ENCODE measurements at regions not wholly inside any gene's neighbourhood (a gene's known extent, or its start where the extent isn't known, plus 50 kb on each side); places are given as distances from the start of the nearest gene placed in this dataset.

GRCh38 chr14:27123162-27123561, 525.3 kb upstream of the NOVA1 start:
- no peak for DNase-seq

GRCh38 chr14:27127838-27128237, 530.0 kb upstream of the NOVA1 start:
- no peak for DNase-seq

- DNase-seq: no peak
Measured at GRCh38 chr14:27134200-27134599, 536.4 kb upstream of the NOVA1 start.

- no peak for DNase-seq
Measured at GRCh38 chr14:27145170-27145569, 547.3 kb upstream of the NOVA1 start.

- DNase-seq: no peak
Measured at GRCh38 chr14:27148143-27148542, 550.3 kb upstream of the NOVA1 start.

GRCh38 chr14:27164139-27164538, 566.3 kb upstream of the NOVA1 start:
- no peak for DNase-seq

GRCh38 chr14:27175489-27175888, 577.7 kb upstream of the NOVA1 start:
- no peak for DNase-seq

- DNase-seq: no peak
Measured at GRCh38 chr14:27181333-27181732, 583.5 kb upstream of the NOVA1 start.

GRCh38 chr14:27184427-27184826, 586.6 kb upstream of the NOVA1 start:
- no peak for DNase-seq

GRCh38 chr14:27186048-27186447, 588.2 kb upstream of the NOVA1 start:
- no peak for DNase-seq

GRCh38 chr14:27187136-27187535, 589.3 kb upstream of the NOVA1 start:
- DNase-seq: no peak

GRCh38 chr14:27190296-27190695, 592.5 kb upstream of the NOVA1 start:
- no peak for DNase-seq

GRCh38 chr14:27199272-27199671, 601.4 kb upstream of the NOVA1 start:
- DNase-seq: no peak

- DNase-seq: no peak
Measured at GRCh38 chr14:27205036-27205435, 607.2 kb upstream of the NOVA1 start.

- no peak for DNase-seq
Measured at GRCh38 chr14:27211741-27212140, 613.9 kb upstream of the NOVA1 start.

- DNase-seq: no peak
Measured at GRCh38 chr14:27222671-27223070, 624.8 kb upstream of the NOVA1 start.

- no peak for DNase-seq
Measured at GRCh38 chr14:27223906-27224305, 626.1 kb upstream of the NOVA1 start.

GRCh38 chr14:27228053-27228452, 630.2 kb upstream of the NOVA1 start:
- no peak for DNase-seq

GRCh38 chr14:27234331-27234730, 636.5 kb upstream of the NOVA1 start:
- DNase-seq: no peak

- no peak for DNase-seq
Measured at GRCh38 chr14:27236601-27237000, 638.8 kb upstream of the NOVA1 start.

GRCh38 chr14:27242874-27243273, 645.0 kb upstream of the NOVA1 start:
- no peak for DNase-seq

GRCh38 chr14:27243365-27243764, 645.5 kb upstream of the NOVA1 start:
- DNase-seq: no peak

- DNase-seq: no peak
Measured at GRCh38 chr14:27245947-27246346, 648.1 kb upstream of the NOVA1 start.

- no peak for DNase-seq
Measured at GRCh38 chr14:27253966-27254365, 656.1 kb upstream of the NOVA1 start.

GRCh38 chr14:27256805-27257204, 659.0 kb upstream of the NOVA1 start:
- DNase-seq: no peak

GRCh38 chr14:27267876-27268275, 670.0 kb upstream of the NOVA1 start:
- no peak for DNase-seq
